Peyer's patch (tissue), 4 donors: ENCODE measurements at regions not wholly inside any gene's neighbourhood (a gene's known extent, or its start where the extent isn't known, plus 50 kb on each side); places are given as distances from the start of the nearest gene placed in this dataset.
"Not testable (repeated sequence)": the region's sequence is repeated elsewhere in the genome, so short reads cannot be mapped to it uniquely, and the experiment has no call there.

Experiments
- DNase-seq, 3 donors: peaks; one replicate each; pipeline ENCODE4 v3.0.0-alpha.2; 2017 to 2019
- H3K27ac ChIP-seq, 4 donors: fragments of 200-600 bp; sonication (generic); one replicate each; pipeline ENCODE4 v1.5.1; 2016 to 2019
- H3K27me3 ChIP-seq, 2 donors: fragments of 200-600 bp; sonication (generic); one replicate each; pipeline ENCODE4 v1.5.1; 2019
- H3K36me3 ChIP-seq, 3 donors: fragments of 200-600 bp; sonication (generic); one replicate each; pipeline ENCODE4 v1.5.1; 2016 to 2019
- H3K4me1 ChIP-seq, 4 donors: fragments of 200-600 bp; sonication (generic); one replicate each; pipeline ENCODE4 v1.5.1; 2016 to 2019
- H3K4me3 ChIP-seq, 4 donors: fragments of 200-600 bp; sonication (generic); 1 replicate in 3 of 4; 2 replicates in 1 of 4; pipeline ENCODE4 v1.5.1; 2016 to 2019; ENCODE audit warnings: mild to moderate bottlenecking in 1 of 4
- H3K9me3 ChIP-seq, 4 donors: fragments of 200-600 bp; sonication (generic); one replicate each; pipeline ENCODE4 v1.5.1; 2016 to 2019; ENCODE audit warnings: mild to moderate bottlenecking in 1 of 4
- POLR2A ChIP-seq, 2 donors: fragments of 450-650 bp; IDR thresholded peaks; one replicate each; pipeline ENCODE4 v1.5.1; 2017; ENCODE audit warnings: antibody characterized with exemption in 2 of 2, mild to moderate bottlenecking in 2 of 2, moderate library complexity in 2 of 2
- TF ChIP-seq, protein P1 (sequence below), 6 experiments: fragments of 450-650 bp in 4 of 6; fragments of 200-600 bp in 2 of 6; sonication (generic) in 1 of 6; IDR thresholded peaks; one replicate each; pipeline ENCODE4 v1.5.1; 2017 to 2019; ENCODE audit warnings: antibody characterized with exemption in 6 of 6, mild to moderate bottlenecking in 3 of 6, moderate library complexity in 1 of 6

DNA sequence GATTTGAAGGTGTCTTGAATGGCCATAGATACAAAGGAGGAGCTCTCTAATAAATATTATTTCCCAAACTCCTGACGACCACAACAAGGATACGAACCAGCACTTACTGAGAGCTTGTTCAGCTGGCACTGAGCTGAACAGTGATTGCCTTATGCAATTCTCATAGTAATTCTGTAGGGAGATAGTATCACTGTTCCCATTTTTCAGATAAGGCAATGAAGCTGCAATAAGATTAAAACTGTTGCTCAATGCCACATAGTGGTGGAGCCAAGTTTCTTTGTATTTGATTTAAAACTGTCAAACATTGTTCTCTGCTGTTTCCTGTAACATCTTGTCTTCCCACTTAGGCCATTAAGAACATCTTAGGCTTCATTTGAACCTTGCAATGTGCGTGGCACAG lies 163.9 kb downstream of the RPLP1 start:
- no peak overlapping the region for H3K27ac ChIP-seq

DNA sequence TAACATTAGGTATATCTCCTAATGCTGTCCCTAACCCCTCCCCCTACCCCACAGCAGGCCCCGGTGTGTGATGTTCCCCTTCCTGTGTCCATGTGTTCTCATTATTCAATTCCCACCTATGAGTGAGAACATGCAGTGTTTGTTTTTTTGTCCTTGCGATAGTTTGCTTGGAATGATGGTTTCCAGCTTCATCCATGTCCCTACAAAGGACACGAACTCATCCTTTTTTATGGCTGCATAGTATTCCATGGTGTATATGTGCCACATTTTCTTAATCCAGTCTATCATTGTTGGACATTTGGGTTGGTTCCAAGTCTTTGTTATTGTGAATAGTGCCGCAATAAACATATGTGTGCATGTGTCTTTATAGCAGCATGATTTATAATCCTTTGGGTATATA lies 164.5 kb downstream of the RPLP1 start:
- H3K4me1 ChIP-seq, H3K9me3 ChIP-seq, H3K27ac ChIP-seq, H3K36me3 ChIP-seq, H3K4me3 ChIP-seq, H3K27me3 ChIP-seq, DNase-seq: not testable (repeated sequence)

More for the DNA sequence above, 163.9 kb downstream of the RPLP1 start:
- Histone ChIP-seq H3K9me3 (no peaks in the 10 kb centered on the region), H3K36me3 (no peaks in the 10 kb centered on the region), H3K4me1 (no peaks in the 10 kb centered on the region), H3K4me3 (no peak overlapping the region), H3K27me3 (no peaks in the 10 kb centered on the region)
- DNase-seq: no peak
- TF ChIP-seq, protein P1, sequence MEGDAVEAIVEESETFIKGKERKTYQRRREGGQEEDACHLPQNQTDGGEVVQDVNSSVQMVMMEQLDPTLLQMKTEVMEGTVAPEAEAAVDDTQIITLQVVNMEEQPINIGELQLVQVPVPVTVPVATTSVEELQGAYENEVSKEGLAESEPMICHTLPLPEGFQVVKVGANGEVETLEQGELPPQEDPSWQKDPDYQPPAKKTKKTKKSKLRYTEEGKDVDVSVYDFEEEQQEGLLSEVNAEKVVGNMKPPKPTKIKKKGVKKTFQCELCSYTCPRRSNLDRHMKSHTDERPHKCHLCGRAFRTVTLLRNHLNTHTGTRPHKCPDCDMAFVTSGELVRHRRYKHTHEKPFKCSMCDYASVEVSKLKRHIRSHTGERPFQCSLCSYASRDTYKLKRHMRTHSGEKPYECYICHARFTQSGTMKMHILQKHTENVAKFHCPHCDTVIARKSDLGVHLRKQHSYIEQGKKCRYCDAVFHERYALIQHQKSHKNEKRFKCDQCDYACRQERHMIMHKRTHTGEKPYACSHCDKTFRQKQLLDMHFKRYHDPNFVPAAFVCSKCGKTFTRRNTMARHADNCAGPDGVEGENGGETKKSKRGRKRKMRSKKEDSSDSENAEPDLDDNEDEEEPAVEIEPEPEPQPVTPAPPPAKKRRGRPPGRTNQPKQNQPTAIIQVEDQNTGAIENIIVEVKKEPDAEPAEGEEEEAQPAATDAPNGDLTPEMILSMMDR (IDR thresholded peaks at IDR 0.05): no peak
- TF ChIP-seq POLR2A (IDR thresholded peaks at IDR 0.05): no peak

DNA sequence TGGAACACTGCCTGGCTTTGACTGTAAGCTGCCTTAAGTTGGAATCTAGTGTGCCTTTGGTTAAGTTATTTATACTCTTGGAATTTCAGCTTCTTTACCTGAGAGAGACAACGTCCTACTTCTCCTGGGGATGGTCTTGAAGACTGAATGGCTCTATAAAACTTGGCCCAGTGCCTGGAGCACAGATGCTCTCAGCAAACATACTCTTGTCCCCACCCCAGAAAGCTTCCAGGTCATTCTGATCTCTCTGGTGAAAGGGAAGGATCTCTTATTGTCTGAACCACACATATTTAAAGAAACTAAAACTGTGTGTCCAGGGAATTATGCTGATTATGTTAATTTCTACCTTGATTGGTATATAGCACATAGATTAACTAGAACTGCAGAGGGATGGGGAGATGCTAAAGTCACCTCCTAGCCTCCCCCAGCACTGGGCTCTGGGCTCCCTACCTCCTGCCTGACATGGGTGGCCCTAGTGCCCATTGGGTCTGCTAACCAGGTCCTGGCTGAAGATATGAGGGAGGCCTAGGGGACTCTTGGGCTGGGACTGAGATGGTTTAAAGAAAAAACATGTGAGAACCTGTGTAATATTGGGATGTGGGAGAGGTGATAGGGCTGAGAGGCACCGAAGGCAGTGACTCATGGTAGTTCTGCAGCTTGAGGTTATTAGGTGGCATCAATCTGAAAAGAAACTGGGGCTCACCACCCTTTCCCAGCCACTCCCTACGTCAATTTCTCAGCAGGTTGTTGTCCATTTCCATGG lies 171.0 kb downstream of the RPLP1 start:
- Histone ChIP-seq H3K4me3 (no peak overlapping the region), H3K27me3 (no peaks in the 10 kb centered on the region), H3K4me1 (peaks cover 0 to 19% (median 0%) of the 10 kb centered on the region in 4 donors), H3K9me3 (no peaks in the 10 kb centered on the region), H3K27ac (no peak overlapping the region), H3K36me3 (no peaks in the 10 kb centered on the region)
- TF ChIP-seq POLR2A (IDR thresholded peaks at IDR 0.05): no peak
- TF ChIP-seq, protein P1 (IDR thresholded peaks at IDR 0.05): no peak
- no peak for DNase-seq

- no peaks in the 10 kb centered on the region for H3K9me3 ChIP-seq
- H3K4me3 ChIP-seq: no peak overlapping the region
- no peak overlapping the region for H3K27ac ChIP-seq
- peaks cover 0 to 19% (median 0%) of the 10 kb centered on the region in 4 donors for H3K4me1 ChIP-seq
- no peak for DNase-seq
- no peak for TF ChIP-seq POLR2A (IDR thresholded peaks at IDR 0.05)
- TF ChIP-seq, protein P1 (IDR thresholded peaks at IDR 0.05): no peak
- no peaks in the 10 kb centered on the region for H3K27me3 ChIP-seq
- no peaks in the 10 kb centered on the region for H3K36me3 ChIP-seq
Measured at GRCh38 chr15:69624155-69624520, 171.5 kb downstream of the RPLP1 start.

- TF ChIP-seq, protein P1 (IDR thresholded peaks at IDR 0.05): no peak
- no peak for TF ChIP-seq POLR2A (IDR thresholded peaks at IDR 0.05)
- Histone ChIP-seq H3K27me3 (no peaks in the 10 kb centered on the region), H3K27ac (no peak overlapping the region), H3K4me3 (no peak overlapping the region), H3K36me3 (no peaks in the 10 kb centered on the region), H3K9me3 (no peaks in the 10 kb centered on the region), H3K4me1 (peaks cover 0 to 19% (median 0%) of the 10 kb centered on the region in 4 donors)
- DNase-seq: no peak
Measured at GRCh38 chr15:69624816-69625215, 172.2 kb downstream of the RPLP1 start.

DNA sequence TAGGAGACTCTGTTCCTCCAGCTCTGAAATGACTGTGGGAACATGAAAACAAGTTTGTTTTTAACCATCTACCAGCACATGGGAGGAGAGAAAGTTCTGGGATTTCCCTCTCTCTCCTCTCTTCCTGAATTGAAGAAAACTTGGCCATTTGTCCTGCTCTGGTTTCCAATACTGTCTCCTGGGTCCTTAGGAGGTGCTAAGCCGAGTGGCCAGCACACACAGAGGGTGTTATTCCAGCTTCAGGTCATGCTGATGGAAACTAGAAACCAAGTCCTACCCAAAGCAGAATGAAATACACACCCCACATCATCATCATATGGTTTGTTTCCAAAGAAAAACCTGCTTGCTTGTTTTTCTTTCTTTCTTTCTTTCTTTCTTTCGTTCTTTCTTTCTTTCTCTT lies 172.7 kb downstream of the RPLP1 start:
- H3K36me3 ChIP-seq: no peaks in the 10 kb centered on the region
- no peak for DNase-seq
- no peaks in the 10 kb centered on the region for H3K9me3 ChIP-seq
- H3K4me3 ChIP-seq: no peak overlapping the region
- no peaks in the 10 kb centered on the region for H3K27me3 ChIP-seq
- TF ChIP-seq, protein P1 (IDR thresholded peaks at IDR 0.05): no peak
- TF ChIP-seq POLR2A (IDR thresholded peaks at IDR 0.05): no peak
- H3K27ac ChIP-seq: no peak overlapping the region
- peaks cover 0 to 19% (median 0%) of the 10 kb centered on the region in 4 donors for H3K4me1 ChIP-seq
